ENCODE measurements at regions not wholly inside any gene's neighbourhood (a gene's known extent, or its start where the extent isn't known, plus 50 kb on each side); places are given as distances from the start of the nearest gene placed in this dataset.

- intact Hi-C loops (cut with DNase I; ENCODE audit: low total_unique reads): no loop called here
- DNase-seq: no peak
- Histone ChIP-seq H3K4me3 (no peak overlapping the region), H3K9me3 (peaks cover 0 to 5% (median 0%) of the 10 kb centered on the region in 8 donors), H3K27me3 (replicated peaks in 1 of 7) (no peaks in the 10 kb centered on the region), H3K36me3 (no peaks in the 10 kb centered on the region), H3K27ac (no peak overlapping the region), H3K4me1 (no peaks in the 10 kb centered on the region)
- WGBS, 5 donors: 49 to 69% (median 51%) methylated on average over 3 of the region's 3 CpGs
- TF ChIP-seq POLR2A (IDR thresholded peaks at IDR 0.05) (no peak), POLR2AphosphoS5 (IDR thresholded peaks at IDR 0.05) (no peak), CTCF (IDR thresholded peaks at IDR 0.05 in 8 of 11, conservative IDR thresholded peaks at IDR 0.05 in 3 of 11) (no peak)
Measured at GRCh38 chr5:164073081-164073480, 567.7 kb downstream of the MAT2B start.

GRCh38 chr5:164076556-164076955 lies 571.1 kb downstream of the MAT2B start:
- Histone ChIP-seq H3K9me3 (no peaks in the 10 kb centered on the region), H3K27ac (no peak overlapping the region), H3K36me3 (no peaks in the 10 kb centered on the region), H3K4me3 (no peak overlapping the region), H3K4me1 (no peaks in the 10 kb centered on the region), H3K27me3 (replicated peaks in 1 of 7) (no peaks in the 10 kb centered on the region)
- no peak for DNase-seq
- WGBS, 5 donors: 67 to 85% (median 75%) methylated on average over 4 of the region's 4 CpGs
- intact Hi-C loops (cut with DNase I; ENCODE audit: low total_unique reads): no loop called here
- TF ChIP-seq CTCF (IDR thresholded peaks at IDR 0.05 in 8 of 11, conservative IDR thresholded peaks at IDR 0.05 in 3 of 11) (no peak), POLR2A (IDR thresholded peaks at IDR 0.05) (no peak), POLR2AphosphoS5 (IDR thresholded peaks at IDR 0.05) (no peak)

GRCh38 chr5:164090358-164090757 lies 584.9 kb downstream of the MAT2B start:
- H3K4me1 ChIP-seq: no peaks in the 10 kb centered on the region
- WGBS, 5 donors: 49 to 65% (median 60%) methylated on average over 2 of the region's 2 CpGs
- DNase-seq: no peak
- H3K27ac ChIP-seq: no peak overlapping the region
- no peak for TF ChIP-seq POLR2A (IDR thresholded peaks at IDR 0.05)
- TF ChIP-seq CTCF (IDR thresholded peaks at IDR 0.05 in 8 of 11, conservative IDR thresholded peaks at IDR 0.05 in 3 of 11): no peak
- no peak for TF ChIP-seq POLR2AphosphoS5 (IDR thresholded peaks at IDR 0.05)
- H3K9me3 ChIP-seq: peaks cover 0 to 11% (median 2%) of the 10 kb centered on the region in 8 donors
- no peaks in the 10 kb centered on the region for H3K36me3 ChIP-seq
- no peaks in the 10 kb centered on the region for H3K27me3 ChIP-seq (replicated peaks in 1 of 7)
- intact Hi-C loops (cut with DNase I; ENCODE audit: low total_unique reads): no loop called here
- no peak overlapping the region for H3K4me3 ChIP-seq

DNA sequence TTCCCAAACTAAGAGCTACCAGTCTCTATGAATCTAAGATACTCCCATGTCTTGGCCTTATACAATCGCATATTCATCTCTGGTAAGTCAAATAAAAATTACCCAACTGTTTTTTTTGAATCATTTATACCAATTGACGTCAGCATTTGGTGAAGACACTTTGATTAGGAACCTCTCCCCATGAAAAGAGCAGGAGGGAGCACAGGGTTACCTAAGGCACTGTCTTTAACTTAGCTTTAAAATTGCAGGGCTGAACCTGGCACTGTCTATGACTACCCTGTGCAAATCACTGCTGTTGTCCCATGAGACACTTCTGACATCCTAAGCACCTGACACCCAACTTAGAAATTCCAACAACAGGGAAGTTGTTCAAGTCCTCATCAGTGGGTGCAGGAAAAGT lies 586.4 kb downstream of the MAT2B start:
- Histone ChIP-seq H3K4me1 (no peaks in the 10 kb centered on the region), H3K27ac (no peak overlapping the region), H3K36me3 (no peaks in the 10 kb centered on the region), H3K4me3 (no peak overlapping the region), H3K27me3 (replicated peaks in 1 of 7) (no peaks in the 10 kb centered on the region), H3K9me3 (peaks cover 0 to 11% (median 2%) of the 10 kb centered on the region in 8 donors)
- DNase-seq: no peak
- 70 to 93% (median 78%) methylated on average over 2 of the region's 2 CpGs for WGBS, 5 donors
- intact Hi-C loops (cut with DNase I; ENCODE audit: low total_unique reads): no loop called here
- TF ChIP-seq CTCF (IDR thresholded peaks at IDR 0.05 in 8 of 11, conservative IDR thresholded peaks at IDR 0.05 in 3 of 11): no peak
- no peak for TF ChIP-seq POLR2AphosphoS5 (IDR thresholded peaks at IDR 0.05)
- no peak for TF ChIP-seq POLR2A (IDR thresholded peaks at IDR 0.05)
